ENCODE measurements at regions not wholly inside any gene's neighbourhood (a gene's known extent, or its start where the extent isn't known, plus 50 kb on each side); places are given as distances from the start of the nearest gene placed in this dataset.

GRCh38 chr1:157249739-157250138 is 111.5 kb upstream of the ETV3 start:
- TF ChIP-seq, protein P1, sequence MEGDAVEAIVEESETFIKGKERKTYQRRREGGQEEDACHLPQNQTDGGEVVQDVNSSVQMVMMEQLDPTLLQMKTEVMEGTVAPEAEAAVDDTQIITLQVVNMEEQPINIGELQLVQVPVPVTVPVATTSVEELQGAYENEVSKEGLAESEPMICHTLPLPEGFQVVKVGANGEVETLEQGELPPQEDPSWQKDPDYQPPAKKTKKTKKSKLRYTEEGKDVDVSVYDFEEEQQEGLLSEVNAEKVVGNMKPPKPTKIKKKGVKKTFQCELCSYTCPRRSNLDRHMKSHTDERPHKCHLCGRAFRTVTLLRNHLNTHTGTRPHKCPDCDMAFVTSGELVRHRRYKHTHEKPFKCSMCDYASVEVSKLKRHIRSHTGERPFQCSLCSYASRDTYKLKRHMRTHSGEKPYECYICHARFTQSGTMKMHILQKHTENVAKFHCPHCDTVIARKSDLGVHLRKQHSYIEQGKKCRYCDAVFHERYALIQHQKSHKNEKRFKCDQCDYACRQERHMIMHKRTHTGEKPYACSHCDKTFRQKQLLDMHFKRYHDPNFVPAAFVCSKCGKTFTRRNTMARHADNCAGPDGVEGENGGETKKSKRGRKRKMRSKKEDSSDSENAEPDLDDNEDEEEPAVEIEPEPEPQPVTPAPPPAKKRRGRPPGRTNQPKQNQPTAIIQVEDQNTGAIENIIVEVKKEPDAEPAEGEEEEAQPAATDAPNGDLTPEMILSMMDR (conservative IDR thresholded peaks at IDR 0.05): no peak
- no peak for TF ChIP-seq EZH2 (IDR thresholded peaks at IDR 0.05; ENCODE audit: low read depth)

All from PC-9 (cell line).